Chondrocyte (in vitro differentiated cells): ENCODE measurements at regions not wholly inside any gene's neighbourhood (a gene's known extent, or its start where the extent isn't known, plus 50 kb on each side); places are given as distances from the start of the nearest gene placed in this dataset.

Source experiments
- DNase-seq: peaks from one replicate; pipeline ENCODE4 v3.0.0; 2021; ENCODE audit warnings: mixed read lengths, low spot score
- H3K27ac Mint-ChIP-seq: one replicate; pipeline ENCODE4 v1.8.0; 2021; ENCODE audit warnings: mild to moderate bottlenecking, moderate library complexity, mixed read lengths; ENCODE audit not compliant: unreplicated experiment
- H3K27me3 Mint-ChIP-seq: 2 replicates; pipeline ENCODE4 v1.8.0; 2021; ENCODE audit warnings: low read depth, mixed read lengths
- H3K36me3 Mint-ChIP-seq: 2 replicates; pipeline ENCODE4 v1.8.0; 2021; ENCODE audit warnings: low read depth, mixed read lengths
- H3K4me1 Mint-ChIP-seq: 2 replicates; pipeline ENCODE4 v1.8.0; 2021; ENCODE audit warnings: low read depth, mild to moderate bottlenecking, mixed read lengths
- H3K4me3 Mint-ChIP-seq: one replicate; pipeline ENCODE4 v1.8.0; 2021; ENCODE audit warnings: mild to moderate bottlenecking, moderate library complexity, mixed read lengths; ENCODE audit not compliant: unreplicated experiment
- H3K9me3 Mint-ChIP-seq: 2 replicates; pipeline ENCODE4 v1.8.0; 2021; ENCODE audit warnings: low read depth, mixed read lengths
- CTCF ChIP-seq: fragments of 200-600 bp; sonication (generic); IDR thresholded peaks from 2 replicates; pipeline ENCODE4 v1.5.0; 2021; ENCODE audit warnings: antibody characterized with exemption, mild to moderate bottlenecking, moderate library complexity

- DNase-seq, result no peak
- H3K36me3 Mint-ChIP-seq, result peaks cover 2% of the 10 kb centered on the region
- H3K4me1 Mint-ChIP-seq, result peaks cover 3% of the 10 kb centered on the region
- H3K4me3 Mint-ChIP-seq, result no peak overlapping the region
- no peak overlapping the region for H3K27ac Mint-ChIP-seq
- H3K9me3 Mint-ChIP-seq, result peaks cover 7% of the 10 kb centered on the region
- TF ChIP-seq CTCF, result no peak
- peaks cover 1% of the 10 kb centered on the region for H3K27me3 Mint-ChIP-seq
Measured at GRCh38 chr4:4610672-4611071, 68.8 kb upstream of the STX18 start.

GRCh38 chr4:4609622-4610334, 67.9 kb upstream of the STX18 start:
- Mint-ChIP-seq H3K9me3 (peaks cover 7% of the 10 kb centered on the region), H3K4me1 (no peaks in the 10 kb centered on the region), H3K27me3 (peaks cover 1% of the 10 kb centered on the region), H3K4me3 (no peak overlapping the region), H3K36me3 (peaks cover 2% of the 10 kb centered on the region), H3K27ac (no peak overlapping the region)
- DNase-seq, result no peak
- TF ChIP-seq CTCF, result no peak

- Mint-ChIP-seq H3K27ac (no peak overlapping the region), H3K9me3 (peaks cover 7% of the 10 kb centered on the region), H3K27me3 (peaks cover 1% of the 10 kb centered on the region), H3K4me1 (no peaks in the 10 kb centered on the region), H3K36me3 (peaks cover 2% of the 10 kb centered on the region), H3K4me3 (no peak overlapping the region)
- DNase-seq, result no peak
- TF ChIP-seq CTCF, result no peak
Measured at GRCh38 chr4:4608214-4608537, 66.3 kb upstream of the STX18 start.

- no peak for TF ChIP-seq CTCF
- Mint-ChIP-seq H3K4me1 (no peaks in the 10 kb centered on the region), H3K4me3 (no peak overlapping the region), H3K27me3 (peaks cover 1% of the 10 kb centered on the region), H3K27ac (no peak overlapping the region), H3K36me3 (peaks cover 2% of the 10 kb centered on the region), H3K9me3 (peaks cover 7% of the 10 kb centered on the region)
- no peak for DNase-seq
Measured at GRCh38 chr4:4607336-4608213, 65.7 kb upstream of the STX18 start.

- no peaks in the 10 kb centered on the region for H3K4me1 Mint-ChIP-seq
- no peak for TF ChIP-seq CTCF
- H3K36me3 Mint-ChIP-seq, result no peaks in the 10 kb centered on the region
- H3K27ac Mint-ChIP-seq, result no peak overlapping the region
- H3K9me3 Mint-ChIP-seq, result peaks cover 7% of the 10 kb centered on the region
- DNase-seq, result no peak
- no peaks in the 10 kb centered on the region for H3K27me3 Mint-ChIP-seq
- no peak overlapping the region for H3K4me3 Mint-ChIP-seq
Measured at GRCh38 chr4:4606321-4606720, 64.5 kb upstream of the STX18 start.
